Peyer's patch (tissue), 4 donors: ENCODE measurements at regions not wholly inside any gene's neighbourhood (a gene's known extent, or its start where the extent isn't known, plus 50 kb on each side); places are given as distances from the start of the nearest gene placed in this dataset.

ENCODE experiments used
- DNase-seq, 3 donors: peaks; one replicate each; pipeline ENCODE4 v3.0.0-alpha.2; 2017 to 2019
- H3K27ac ChIP-seq, 4 donors: fragments of 200-600 bp; sonication (generic); one replicate each; pipeline ENCODE4 v1.5.1; 2016 to 2019
- H3K27me3 ChIP-seq, 2 donors: fragments of 200-600 bp; sonication (generic); one replicate each; pipeline ENCODE4 v1.5.1; 2019
- H3K36me3 ChIP-seq, 3 donors: fragments of 200-600 bp; sonication (generic); one replicate each; pipeline ENCODE4 v1.5.1; 2016 to 2019
- H3K4me1 ChIP-seq, 4 donors: fragments of 200-600 bp; sonication (generic); one replicate each; pipeline ENCODE4 v1.5.1; 2016 to 2019
- H3K4me3 ChIP-seq, 4 donors: fragments of 200-600 bp; sonication (generic); 1 replicate in 3 of 4; 2 replicates in 1 of 4; pipeline ENCODE4 v1.5.1; 2016 to 2019; ENCODE audit warnings: mild to moderate bottlenecking in 1 of 4
- H3K9me3 ChIP-seq, 4 donors: fragments of 200-600 bp; sonication (generic); one replicate each; pipeline ENCODE4 v1.5.1; 2016 to 2019; ENCODE audit warnings: mild to moderate bottlenecking in 1 of 4
- CTCF ChIP-seq, 6 experiments: fragments of 450-650 bp in 4 of 6; fragments of 200-600 bp in 2 of 6; sonication (generic) in 1 of 6; IDR thresholded peaks; one replicate each; pipeline ENCODE4 v1.5.1; 2017 to 2019; ENCODE audit warnings: antibody characterized with exemption in 6 of 6, mild to moderate bottlenecking in 3 of 6, moderate library complexity in 1 of 6
- POLR2A ChIP-seq, 2 donors: fragments of 450-650 bp; IDR thresholded peaks; one replicate each; pipeline ENCODE4 v1.5.1; 2017; ENCODE audit warnings: antibody characterized with exemption in 2 of 2, mild to moderate bottlenecking in 2 of 2, moderate library complexity in 2 of 2

GRCh38 chr14:47857646-47858045 lies 182.2 kb upstream of the MDGA2 start:
- Histone ChIP-seq H3K27me3 (no peaks in the 10 kb centered on the region), H3K4me1 (no peaks in the 10 kb centered on the region), H3K9me3 (no peaks in the 10 kb centered on the region), H3K4me3 (no peak overlapping the region), H3K27ac (no peak overlapping the region), H3K36me3 (no peaks in the 10 kb centered on the region)
- no peak for DNase-seq
- TF ChIP-seq POLR2A (IDR thresholded peaks at IDR 0.05) (no peak), CTCF (IDR thresholded peaks at IDR 0.05) (no peak)

- no peak for DNase-seq
- no peak overlapping the region for H3K27ac ChIP-seq
- no peaks in the 10 kb centered on the region for H3K27me3 ChIP-seq
- H3K4me3 ChIP-seq = no peak overlapping the region
- no peaks in the 10 kb centered on the region for H3K36me3 ChIP-seq
- TF ChIP-seq CTCF (IDR thresholded peaks at IDR 0.05) (no peak), POLR2A (IDR thresholded peaks at IDR 0.05) (no peak)
- H3K9me3 ChIP-seq = no peaks in the 10 kb centered on the region
- no peaks in the 10 kb centered on the region for H3K4me1 ChIP-seq
Observed at GRCh38 chr14:47852278-47852677, 176.9 kb upstream of the MDGA2 start.

GRCh38 chr14:47846008-47846407 lies 170.6 kb upstream of the MDGA2 start:
- TF ChIP-seq CTCF (IDR thresholded peaks at IDR 0.05) (no peak), POLR2A (IDR thresholded peaks at IDR 0.05) (no peak)
- Histone ChIP-seq H3K4me3 (no peak overlapping the region), H3K27ac (no peak overlapping the region), H3K4me1 (no peaks in the 10 kb centered on the region), H3K27me3 (no peaks in the 10 kb centered on the region), H3K9me3 (peaks cover 0 to 4% (median 0%) of the 10 kb centered on the region in 4 donors), H3K36me3 (no peaks in the 10 kb centered on the region)
- no peak for DNase-seq

- Histone ChIP-seq H3K27me3 (no peaks in the 10 kb centered on the region), H3K4me3 (no peak overlapping the region), H3K36me3 (no peaks in the 10 kb centered on the region), H3K9me3 (peaks cover 0 to 4% (median 0%) of the 10 kb centered on the region in 4 donors), H3K4me1 (no peaks in the 10 kb centered on the region), H3K27ac (no peak overlapping the region)
- DNase-seq = no peak
- TF ChIP-seq CTCF (IDR thresholded peaks at IDR 0.05) (no peak), POLR2A (IDR thresholded peaks at IDR 0.05) (no peak)
Observed at GRCh38 chr14:47843236-47843635, 167.8 kb upstream of the MDGA2 start.

- Histone ChIP-seq H3K27me3 (no peaks in the 10 kb centered on the region), H3K27ac (no peak overlapping the region), H3K4me1 (no peaks in the 10 kb centered on the region), H3K36me3 (no peaks in the 10 kb centered on the region), H3K4me3 (no peak overlapping the region), H3K9me3 (no peaks in the 10 kb centered on the region)
- TF ChIP-seq POLR2A (IDR thresholded peaks at IDR 0.05) (no peak), CTCF (IDR thresholded peaks at IDR 0.05) (no peak)
- no peak for DNase-seq
Observed at GRCh38 chr14:47833011-47833410, 157.6 kb upstream of the MDGA2 start.

- no peaks in the 10 kb centered on the region for H3K27me3 ChIP-seq
- no peak overlapping the region for H3K4me3 ChIP-seq
- TF ChIP-seq CTCF (IDR thresholded peaks at IDR 0.05) = no peak
- TF ChIP-seq POLR2A (IDR thresholded peaks at IDR 0.05) = no peak
- no peaks in the 10 kb centered on the region for H3K4me1 ChIP-seq
- DNase-seq = no peak
- H3K36me3 ChIP-seq = no peaks in the 10 kb centered on the region
- H3K9me3 ChIP-seq = no peaks in the 10 kb centered on the region
- H3K27ac ChIP-seq = no peak overlapping the region
Observed at GRCh38 chr14:47826809-47827208, 151.4 kb upstream of the MDGA2 start.
